Osteoblast (primary cell): ENCODE measurements at regions not wholly inside any gene's neighbourhood (a gene's known extent, or its start where the extent isn't known, plus 50 kb on each side); places are given as distances from the start of the nearest gene placed in this dataset.

Experiments used
- DNase-seq: peaks from one replicate; pipeline ENCODE4 v3.0.0; 2011; ENCODE audit warnings: low spot score, mixed read lengths; ENCODE audit not compliant: insufficient read length; ENCODE audit errors: missing footprints
- H2AFZ ChIP-seq: 2 replicates; pipeline ENCODE4 v1.6.0; 2011; ENCODE audit warnings: mild to moderate bottlenecking, low read length
- H3K27ac ChIP-seq: 2 replicates; pipeline ENCODE4 v1.5.1; 2011; ENCODE audit warnings: mild to moderate bottlenecking, low read depth, low read length, moderate library complexity
- H3K27me3 ChIP-seq: 2 replicates; pipeline ENCODE4 v1.6.0; 2012; ENCODE audit warnings: mild to moderate bottlenecking, control low read depth, inconsistent platforms, low read length, moderate library complexity; ENCODE audit not compliant: insufficient read depth
- H3K36me3 ChIP-seq: 2 replicates; pipeline ENCODE4 v1.5.1; 2011; ENCODE audit warnings: mild to moderate bottlenecking, low read length, control low read depth, moderate library complexity; ENCODE audit not compliant: insufficient read depth
- H3K4me1 ChIP-seq: 2 replicates; pipeline ENCODE4 v1.5.1; 2011; ENCODE audit warnings: mild to moderate bottlenecking, low read length, control low read depth, moderate library complexity; ENCODE audit not compliant: insufficient read depth
- H3K4me2 ChIP-seq: 2 replicates; pipeline ENCODE4 v1.6.0; 2011; ENCODE audit warnings: mild to moderate bottlenecking, low read length; ENCODE audit not compliant: insufficient read depth
- H3K4me3 ChIP-seq: fragments of 200-600 bp; sonication (generic); 3 replicates; pipeline ENCODE4 v1.5.1; 2012; ENCODE audit warnings: mild to moderate bottlenecking, low read length, inconsistent platforms; ENCODE audit not compliant: insufficient read depth
- H3K79me2 ChIP-seq: 2 replicates; pipeline ENCODE4 v1.6.0; 2012; ENCODE audit warnings: mild to moderate bottlenecking, low read length, control low read depth, inconsistent platforms; ENCODE audit not compliant: insufficient read depth
- H3K9me3 ChIP-seq: 2 replicates; pipeline ENCODE4 v1.5.1; 2011; ENCODE audit warnings: low read depth, low read length, control low read depth
- H4K20me1 ChIP-seq: 2 replicates; pipeline ENCODE4 v1.6.0; 2012; ENCODE audit warnings: mild to moderate bottlenecking, low read length, control low read depth; ENCODE audit not compliant: insufficient read depth
- TF ChIP-seq, protein P1 (sequence below): IDR thresholded peaks from 2 replicates; pipeline ENCODE4 v1.5.1; 2011; ENCODE audit warnings: mild to moderate bottlenecking, low read depth, low read length, moderate library complexity; ENCODE audit errors: extremely low read depth

DNA sequence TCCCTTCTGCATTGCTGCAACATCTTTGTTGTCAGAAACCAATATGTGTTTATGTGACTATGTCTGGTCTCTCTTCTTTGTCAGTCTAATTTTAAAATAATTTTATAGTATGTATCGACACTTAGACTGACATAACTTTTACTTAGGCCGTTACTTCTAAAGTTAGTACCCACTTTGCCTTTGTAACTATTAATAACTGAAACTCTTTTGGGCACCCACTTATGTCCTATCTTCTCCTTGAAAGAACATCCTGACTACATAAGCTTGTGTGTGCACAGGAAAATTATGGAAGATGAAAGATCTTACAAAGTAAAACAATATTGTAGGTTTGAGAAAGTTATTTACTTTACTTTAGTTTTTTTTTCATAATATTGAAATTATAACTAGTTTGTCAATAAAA is 230.4 kb upstream of the CCDC179 start:
- H4K20me1 ChIP-seq: no peaks in the 10 kb centered on the region
- H3K36me3 ChIP-seq: no peaks in the 10 kb centered on the region
- no peaks in the 10 kb centered on the region for H3K27me3 ChIP-seq
- H2AFZ ChIP-seq: no peak overlapping the region
- no peaks in the 10 kb centered on the region for H3K9me3 ChIP-seq
- no peak overlapping the region for H3K27ac ChIP-seq
- no peak overlapping the region for H3K4me3 ChIP-seq
- TF ChIP-seq, protein P1, sequence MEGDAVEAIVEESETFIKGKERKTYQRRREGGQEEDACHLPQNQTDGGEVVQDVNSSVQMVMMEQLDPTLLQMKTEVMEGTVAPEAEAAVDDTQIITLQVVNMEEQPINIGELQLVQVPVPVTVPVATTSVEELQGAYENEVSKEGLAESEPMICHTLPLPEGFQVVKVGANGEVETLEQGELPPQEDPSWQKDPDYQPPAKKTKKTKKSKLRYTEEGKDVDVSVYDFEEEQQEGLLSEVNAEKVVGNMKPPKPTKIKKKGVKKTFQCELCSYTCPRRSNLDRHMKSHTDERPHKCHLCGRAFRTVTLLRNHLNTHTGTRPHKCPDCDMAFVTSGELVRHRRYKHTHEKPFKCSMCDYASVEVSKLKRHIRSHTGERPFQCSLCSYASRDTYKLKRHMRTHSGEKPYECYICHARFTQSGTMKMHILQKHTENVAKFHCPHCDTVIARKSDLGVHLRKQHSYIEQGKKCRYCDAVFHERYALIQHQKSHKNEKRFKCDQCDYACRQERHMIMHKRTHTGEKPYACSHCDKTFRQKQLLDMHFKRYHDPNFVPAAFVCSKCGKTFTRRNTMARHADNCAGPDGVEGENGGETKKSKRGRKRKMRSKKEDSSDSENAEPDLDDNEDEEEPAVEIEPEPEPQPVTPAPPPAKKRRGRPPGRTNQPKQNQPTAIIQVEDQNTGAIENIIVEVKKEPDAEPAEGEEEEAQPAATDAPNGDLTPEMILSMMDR: no peak
- no peak overlapping the region for H3K4me2 ChIP-seq
- no peaks in the 10 kb centered on the region for H3K79me2 ChIP-seq
- no peaks in the 10 kb centered on the region for H3K4me1 ChIP-seq
- no peak for DNase-seq

DNA sequence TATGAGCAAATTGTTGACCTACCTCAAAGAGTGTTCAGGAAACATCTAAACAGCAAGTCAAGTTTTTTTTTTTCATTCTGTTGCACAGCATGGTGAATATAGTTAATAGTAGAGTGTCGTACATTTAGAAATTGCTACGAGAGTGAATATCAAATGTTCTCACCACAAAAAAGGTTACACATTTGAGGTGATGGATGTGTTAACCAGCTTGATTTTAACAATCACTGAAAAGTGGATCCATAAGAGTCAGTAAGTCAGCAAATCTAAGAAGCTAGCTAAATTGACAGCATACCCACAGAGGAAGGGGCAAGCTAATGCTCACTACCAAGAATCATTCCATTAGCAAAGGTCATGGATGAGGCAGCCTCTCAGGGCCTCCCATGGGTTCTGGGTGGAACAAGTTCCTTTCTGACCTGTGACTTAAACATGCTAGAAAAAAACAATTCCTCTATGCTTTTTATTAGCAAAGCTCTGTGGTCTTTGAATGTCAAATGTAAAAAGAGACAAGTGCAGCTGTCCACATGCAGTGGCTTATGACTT is 235.4 kb upstream of the CCDC179 start:
- Histone ChIP-seq H2AFZ (no peak overlapping the region), H3K27me3 (no peaks in the 10 kb centered on the region)
- TF ChIP-seq, protein P1: no peak

DNA sequence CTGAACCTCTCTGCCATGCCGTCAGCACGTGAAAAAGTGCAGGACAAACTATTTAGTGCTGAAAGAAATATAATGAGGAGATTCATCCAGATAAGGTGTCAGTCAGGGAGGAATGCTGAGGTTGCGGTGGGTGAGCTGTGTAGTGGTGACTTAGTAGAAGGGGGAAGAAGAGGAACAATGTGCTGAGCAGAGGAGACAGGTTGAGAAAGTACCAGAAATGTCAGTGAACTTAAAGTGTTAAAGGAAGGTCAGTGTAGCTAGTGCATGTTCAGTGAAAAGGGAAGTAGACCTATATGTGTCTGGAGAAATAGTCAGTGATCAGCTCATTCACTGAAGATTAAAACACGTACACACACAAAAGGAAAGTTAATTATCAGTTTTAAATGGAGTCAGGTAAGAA is 237.6 kb upstream of the CCDC179 start:
- TF ChIP-seq, protein P1: no peak
- no peak for DNase-seq
- Histone ChIP-seq H3K36me3 (no peaks in the 10 kb centered on the region), H3K27ac (no peak overlapping the region), H3K79me2 (no peaks in the 10 kb centered on the region), H3K4me2 (no peak overlapping the region), H2AFZ (no peak overlapping the region), H3K4me3 (no peak overlapping the region), H3K9me3 (no peaks in the 10 kb centered on the region), H4K20me1 (no peaks in the 10 kb centered on the region), H3K27me3 (no peaks in the 10 kb centered on the region), H3K4me1 (no peaks in the 10 kb centered on the region)

More for the DNA sequence above, 235.4 kb upstream of the CCDC179 start:
- no peaks in the 10 kb centered on the region for H3K79me2 ChIP-seq
- no peaks in the 10 kb centered on the region for H3K9me3 ChIP-seq
- no peak overlapping the region for H3K4me2 ChIP-seq
- H3K36me3 ChIP-seq: no peaks in the 10 kb centered on the region
- H4K20me1 ChIP-seq: no peaks in the 10 kb centered on the region
- H3K27ac ChIP-seq: no peak overlapping the region
- DNase-seq: no peak
- H3K4me3 ChIP-seq: no peak overlapping the region
- no peaks in the 10 kb centered on the region for H3K4me1 ChIP-seq

DNA sequence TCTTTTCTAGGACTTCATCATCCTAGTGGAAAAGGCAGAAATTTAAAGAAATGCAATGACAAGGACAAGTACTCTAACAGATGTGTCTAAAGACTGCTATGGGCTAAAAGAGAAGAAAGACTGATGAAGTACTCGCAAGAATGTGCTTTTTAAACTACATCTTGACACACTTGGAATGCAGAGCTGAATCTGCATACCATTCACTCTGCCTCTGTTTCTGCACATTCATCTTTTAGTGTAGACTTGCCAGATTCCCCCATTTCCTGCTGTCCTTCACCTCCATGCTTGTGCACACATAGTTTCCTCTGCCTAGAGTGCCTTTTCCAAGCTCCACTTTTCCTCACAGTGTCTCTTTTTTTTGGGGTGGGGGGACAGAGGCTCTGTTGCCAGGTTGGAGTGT is 239.0 kb upstream of the CCDC179 start:
- no peak overlapping the region for H3K27ac ChIP-seq
- no peaks in the 10 kb centered on the region for H4K20me1 ChIP-seq
- H3K4me2 ChIP-seq: no peak overlapping the region
- TF ChIP-seq, protein P1: no peak
- H3K36me3 ChIP-seq: no peaks in the 10 kb centered on the region
- no peaks in the 10 kb centered on the region for H3K79me2 ChIP-seq
- no peaks in the 10 kb centered on the region for H3K4me1 ChIP-seq
- H3K4me3 ChIP-seq: no peak overlapping the region
- DNase-seq: no peak
- H3K27me3 ChIP-seq: no peaks in the 10 kb centered on the region
- no peak overlapping the region for H2AFZ ChIP-seq
- no peaks in the 10 kb centered on the region for H3K9me3 ChIP-seq
